G401.6 (cell line): ENCODE measurements at regions not wholly inside any gene's neighbourhood (a gene's known extent, or its start where the extent isn't known, plus 50 kb on each side); places are given as distances from the start of the nearest gene placed in this dataset.
"Not testable (repeated sequence)": the region's sequence is repeated elsewhere in the genome, so short reads cannot be mapped to it uniquely, and the experiment has no call there.

ENCODE experiments used
- FAIRE-seq: peaks from 2 replicates; lab custom pipeline; 2012; peaks lifted over from hg19 to GRCh38; lab: Jason Lieb, UNC

GRCh38 chr15:91356083-91356482 lies 256.0 kb downstream of the SV2B start:
- FAIRE-seq = no peak

GRCh38 chr15:91357011-91357410 lies 257.0 kb downstream of the SV2B start:
- FAIRE-seq = no peak

GRCh38 chr15:91357486-91357885 lies 257.4 kb downstream of the SV2B start:
- no peak for FAIRE-seq

- no peak for FAIRE-seq
These were observed 258.3 kb downstream of the SV2B start for GRCh38 chr15:91358405-91358804.

GRCh38 chr15:91361696-91362095 lies 261.6 kb downstream of the SV2B start:
- not testable (repeated sequence) for FAIRE-seq

- no peak for FAIRE-seq
These were observed 266.1 kb downstream of the SV2B start for GRCh38 chr15:91366111-91366510.

GRCh38 chr15:91368611-91369010 lies 268.6 kb downstream of the SV2B start:
- FAIRE-seq = no peak

GRCh38 chr15:91369823-91370222 lies 269.8 kb downstream of the SV2B start:
- no peak for FAIRE-seq

- FAIRE-seq = not testable (repeated sequence)
These were observed 271.3 kb downstream of the SV2B start for GRCh38 chr15:91371345-91371744.

- no peak for FAIRE-seq
These were observed 274.3 kb downstream of the SV2B start for GRCh38 chr15:91374336-91374735.

- FAIRE-seq = no peak
These were observed 276.0 kb downstream of the SV2B start for GRCh38 chr15:91376038-91376437.

- FAIRE-seq = no peak
These were observed 280.1 kb downstream of the SV2B start for GRCh38 chr15:91380114-91380513.

- FAIRE-seq = no peak
These were observed 283.5 kb downstream of the SV2B start for GRCh38 chr15:91383532-91383931.

GRCh38 chr15:91384189-91384730 lies 284.2 kb downstream of the SV2B start:
- FAIRE-seq = no peak

GRCh38 chr15:91385311-91385710 lies 285.3 kb downstream of the SV2B start:
- no peak for FAIRE-seq

GRCh38 chr15:91393186-91393585 lies 293.1 kb downstream of the SV2B start:
- FAIRE-seq = no peak

- no peak for FAIRE-seq
These were observed 300.4 kb downstream of the SV2B start for GRCh38 chr15:91400481-91400880.

- FAIRE-seq = no peak
These were observed 307.3 kb downstream of the SV2B start for GRCh38 chr15:91407269-91407889.

GRCh38 chr15:91408476-91409076 lies 308.5 kb downstream of the SV2B start:
- FAIRE-seq = no peak

GRCh38 chr15:91409387-91409786 lies 309.3 kb downstream of the SV2B start:
- no peak for FAIRE-seq

- no peak for FAIRE-seq
These were observed 311.5 kb downstream of the SV2B start for GRCh38 chr15:91411586-91411985.

GRCh38 chr15:91412138-91412928 lies 312.3 kb downstream of the SV2B start:
- no peak for FAIRE-seq

- no peak for FAIRE-seq
These were observed 313.1 kb downstream of the SV2B start for GRCh38 chr15:91413142-91413541.
